ENCODE measurements at regions not wholly inside any gene's neighbourhood (a gene's known extent, or its start where the extent isn't known, plus 50 kb on each side); places are given as distances from the start of the nearest gene placed in this dataset.
A peak's percentile ranks its signal among the peaks of the same experiment; 100 is the strongest.
"Not testable (repeated sequence)": the region's sequence is repeated elsewhere in the genome, so short reads cannot be mapped to it uniquely, and the experiment has no call there.

DNA sequence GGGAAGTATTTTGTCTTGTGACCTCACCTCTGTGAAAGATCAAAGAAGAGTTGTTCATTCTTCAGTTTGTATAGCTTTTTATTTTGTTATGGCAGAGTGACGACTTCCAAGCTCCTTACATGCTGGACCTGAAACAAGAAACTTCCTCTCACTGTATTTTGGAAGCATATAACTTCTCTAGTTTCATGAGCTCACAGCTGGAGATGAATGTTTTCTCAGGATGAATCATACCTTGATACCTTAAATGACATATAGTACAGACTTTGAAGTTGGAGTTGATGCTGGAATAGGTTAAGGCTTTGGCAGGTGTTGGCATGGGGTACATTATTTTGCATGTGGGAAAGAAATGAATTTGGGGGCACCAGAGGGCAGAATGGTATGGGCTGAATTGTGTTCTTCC lies 112.5 kb downstream of the SLC25A46 start:
- DNase-seq: no peak

DNA sequence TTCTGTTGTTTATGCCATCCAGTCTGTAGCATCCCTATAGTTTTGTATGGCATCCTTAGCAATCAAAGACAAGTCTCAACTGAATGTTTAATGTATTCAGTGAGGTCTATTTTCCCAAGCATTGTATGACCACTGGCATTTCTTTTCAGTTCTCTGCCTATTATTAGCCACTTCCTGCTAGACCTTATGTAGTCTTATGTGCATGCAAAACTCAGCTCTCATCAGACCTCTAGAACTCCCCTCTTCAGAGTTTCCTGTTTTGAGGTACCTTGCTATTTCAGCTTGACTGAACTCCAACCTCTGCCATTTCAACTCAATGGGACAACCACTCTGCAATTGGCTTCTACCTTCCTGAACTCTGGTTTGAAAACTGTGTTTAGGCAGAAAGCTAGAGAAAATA lies 113.2 kb downstream of the SLC25A46 start:
- TF ChIP-seq GATA1 (IDR thresholded peaks at IDR 0.05; ENCODE audit: low read depth, low read length) (no peak), POLR2A (IDR thresholded peaks at IDR 0.05; ENCODE audit: low read length) (no peak)
- no peak for DNase-seq

More for the DNA sequence above, 112.5 kb downstream of the SLC25A46 start:
- TF ChIP-seq GATA1 (IDR thresholded peaks at IDR 0.05; ENCODE audit: low read depth, low read length) (no peak), POLR2A (IDR thresholded peaks at IDR 0.05; ENCODE audit: low read length) (no peak)

DNA sequence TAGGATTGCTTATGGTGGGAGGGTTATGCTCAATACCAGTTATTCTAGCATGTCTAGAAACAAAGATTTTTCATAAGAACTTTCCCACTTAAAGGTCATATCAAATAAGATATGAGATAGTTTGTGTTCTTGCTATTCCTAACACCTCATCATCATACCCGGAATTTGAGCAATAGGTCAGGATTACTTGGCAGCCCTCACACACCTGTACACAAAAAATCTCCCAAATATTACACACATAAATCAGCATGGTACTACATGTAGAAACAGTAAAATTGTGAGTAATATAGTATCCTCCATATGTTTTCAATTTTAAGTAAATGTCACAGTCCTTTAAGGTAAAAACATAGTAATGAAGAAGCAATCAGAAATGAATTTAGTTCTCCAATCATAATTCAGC lies 113.7 kb downstream of the SLC25A46 start:
- TF ChIP-seq GATA1 (IDR thresholded peaks at IDR 0.05; ENCODE audit: low read depth, low read length): no peak
- TF ChIP-seq POLR2A (IDR thresholded peaks at IDR 0.05; ENCODE audit: low read length): no peak

DNA sequence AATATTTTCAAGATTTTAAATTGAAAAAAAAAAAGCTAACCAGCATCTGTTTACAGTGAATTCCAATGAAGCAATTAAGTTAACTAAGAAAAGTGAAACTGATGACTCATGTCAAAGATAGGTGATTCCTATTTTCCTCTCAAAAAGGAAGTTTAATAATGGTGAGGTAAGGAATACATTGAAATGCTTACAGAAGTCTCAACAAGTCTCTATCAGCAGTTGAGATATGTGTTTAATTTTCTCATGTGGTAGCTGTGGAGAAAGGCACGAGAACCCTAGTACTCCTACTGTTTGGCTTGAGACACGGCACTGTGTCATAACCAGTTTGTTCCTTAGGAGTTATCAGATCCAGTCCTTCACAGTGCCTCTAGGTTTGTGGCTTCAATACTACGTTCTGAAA lies 114.5 kb downstream of the SLC25A46 start:
- no peak for DNase-seq
- no peak for TF ChIP-seq GATA1 (IDR thresholded peaks at IDR 0.05; ENCODE audit: low read depth, low read length)
- no peak for TF ChIP-seq POLR2A (IDR thresholded peaks at IDR 0.05; ENCODE audit: low read length)

More for the DNA sequence above, 113.7 kb downstream of the SLC25A46 start:
- DNase-seq: no peak

DNA sequence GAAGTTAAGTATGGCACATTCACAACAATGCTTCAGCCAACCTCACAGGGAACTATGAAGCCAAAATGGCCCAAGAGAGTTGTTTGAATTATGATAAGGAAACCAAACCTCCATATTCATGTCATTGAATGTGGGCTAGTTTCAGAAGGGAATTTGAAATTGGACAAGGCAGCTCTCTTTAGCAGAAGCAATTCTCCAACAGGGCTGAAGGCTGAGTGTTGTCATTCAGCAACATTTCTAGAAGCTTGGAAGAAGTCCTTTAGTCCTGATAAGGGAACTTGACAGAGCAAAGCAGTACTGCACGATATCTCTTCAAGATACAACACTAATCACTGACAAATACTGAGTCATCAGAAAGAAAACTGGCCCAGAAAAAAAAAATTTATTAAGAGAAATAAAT lies 115.4 kb downstream of the SLC25A46 start:
- no peak for TF ChIP-seq POLR2A (IDR thresholded peaks at IDR 0.05; ENCODE audit: low read length)
- no peak for TF ChIP-seq GATA1 (IDR thresholded peaks at IDR 0.05; ENCODE audit: low read depth, low read length)
- DNase-seq: no peak

DNA sequence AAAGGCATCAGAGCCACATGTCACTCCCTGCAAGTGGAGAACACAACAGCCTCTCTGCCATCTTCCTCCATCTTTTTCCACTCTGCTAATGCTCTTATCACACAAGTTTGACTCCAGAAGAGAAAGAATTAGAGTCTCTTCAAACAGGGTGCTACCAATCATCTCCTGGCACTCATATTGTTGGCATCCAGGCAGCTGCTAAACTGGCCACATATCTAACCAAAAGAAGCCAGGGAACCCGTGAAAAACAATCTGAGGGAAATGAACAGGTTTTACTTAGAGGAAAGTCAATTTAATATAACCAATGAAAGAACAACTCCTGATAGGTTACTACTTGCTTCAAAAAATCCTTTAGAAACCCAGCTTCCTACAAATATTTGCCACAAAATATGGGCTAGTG lies 117.2 kb downstream of the SLC25A46 start:
- no peak for DNase-seq
- TF ChIP-seq POLR2A (IDR thresholded peaks at IDR 0.05; ENCODE audit: low read length): no peak
- TF ChIP-seq GATA1 (IDR thresholded peaks at IDR 0.05; ENCODE audit: low read depth, low read length): no peak

DNA sequence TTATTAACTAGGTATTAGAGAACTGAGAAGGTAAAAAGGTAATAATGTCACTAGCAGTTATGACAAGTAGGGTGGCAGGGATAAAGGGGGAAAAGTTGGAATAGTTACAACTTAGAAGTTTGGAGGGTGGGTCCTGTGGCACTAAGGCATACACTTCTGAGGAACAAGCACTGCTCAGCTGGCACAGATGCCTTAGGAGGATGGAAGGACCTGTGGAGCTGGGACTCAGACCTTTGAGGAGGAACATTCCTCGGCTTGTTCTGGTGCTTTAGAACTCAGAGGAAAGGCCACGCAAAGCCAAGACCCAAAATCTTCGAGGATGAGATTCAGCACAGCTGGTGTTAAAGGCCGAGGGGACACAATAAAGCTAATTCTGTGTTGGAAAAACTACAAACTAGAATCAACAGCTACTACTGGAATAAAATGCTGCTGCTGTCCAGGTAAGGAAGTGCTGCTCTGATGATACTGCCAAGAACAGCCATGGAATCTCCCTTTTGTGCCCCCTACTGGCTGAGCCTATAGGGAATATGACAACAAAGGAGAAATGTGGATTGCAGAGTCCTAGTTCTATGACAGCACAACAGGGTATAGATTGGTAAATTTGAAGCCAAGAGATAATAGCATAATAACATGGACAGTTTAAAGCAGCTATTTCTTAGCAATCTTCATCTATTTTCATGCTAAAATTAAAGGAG lies 126.7 kb downstream of the SLC25A46 start:
- DNase-seq: peak; percentile 7 to 26
- TF ChIP-seq POLR2A (IDR thresholded peaks at IDR 0.05; ENCODE audit: low read length) (no peak), GATA1 (IDR thresholded peaks at IDR 0.05; ENCODE audit: low read depth, low read length) (no peak)

DNA sequence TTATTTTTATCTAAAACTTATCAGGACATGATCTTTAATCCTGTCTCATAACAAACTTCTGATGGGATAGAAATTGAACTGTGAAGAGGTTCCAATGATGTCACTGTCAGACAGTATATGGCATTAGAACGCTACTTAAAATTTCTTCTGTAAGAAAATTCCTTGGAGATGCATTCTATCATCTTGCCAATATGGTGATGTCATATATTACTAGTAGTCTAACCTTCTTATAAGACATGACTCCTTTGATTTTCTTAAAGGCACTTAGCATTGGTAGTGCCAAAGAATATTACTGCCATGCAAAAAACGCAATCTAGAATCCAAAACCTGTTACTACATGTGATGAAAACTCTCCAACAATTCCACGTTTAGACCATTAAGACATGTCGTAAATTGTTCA lies 131.1 kb downstream of the SLC25A46 start:
- no peak for TF ChIP-seq GATA1 (IDR thresholded peaks at IDR 0.05; ENCODE audit: low read depth, low read length)
- TF ChIP-seq POLR2A (IDR thresholded peaks at IDR 0.05; ENCODE audit: low read length): no peak
- no peak for DNase-seq

DNA sequence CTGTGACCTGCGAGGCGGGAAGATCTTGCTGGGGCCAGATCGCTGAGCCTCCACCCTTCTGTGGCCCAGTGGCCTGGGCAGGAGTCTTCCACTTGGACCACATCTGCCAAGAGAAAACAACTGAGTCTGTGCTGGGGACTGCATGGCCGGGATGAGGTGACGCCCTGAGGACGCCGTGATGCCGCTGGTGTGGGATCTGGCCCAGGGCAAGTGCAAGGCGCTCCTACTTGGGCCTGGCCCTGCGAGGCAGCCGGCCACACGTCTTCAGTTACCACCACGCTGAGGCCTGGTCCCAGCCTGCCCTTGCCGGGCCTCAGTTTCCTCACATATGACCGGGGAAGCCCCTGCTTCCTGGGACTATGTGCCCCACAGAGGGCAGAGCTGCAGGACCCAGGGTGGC lies 133.4 kb downstream of the SLC25A46 start:
- DNase-seq: no peak
- TF ChIP-seq GATA1 (IDR thresholded peaks at IDR 0.05; ENCODE audit: low read depth, low read length) (no peak), POLR2A (IDR thresholded peaks at IDR 0.05; ENCODE audit: low read length) (no peak)

DNA sequence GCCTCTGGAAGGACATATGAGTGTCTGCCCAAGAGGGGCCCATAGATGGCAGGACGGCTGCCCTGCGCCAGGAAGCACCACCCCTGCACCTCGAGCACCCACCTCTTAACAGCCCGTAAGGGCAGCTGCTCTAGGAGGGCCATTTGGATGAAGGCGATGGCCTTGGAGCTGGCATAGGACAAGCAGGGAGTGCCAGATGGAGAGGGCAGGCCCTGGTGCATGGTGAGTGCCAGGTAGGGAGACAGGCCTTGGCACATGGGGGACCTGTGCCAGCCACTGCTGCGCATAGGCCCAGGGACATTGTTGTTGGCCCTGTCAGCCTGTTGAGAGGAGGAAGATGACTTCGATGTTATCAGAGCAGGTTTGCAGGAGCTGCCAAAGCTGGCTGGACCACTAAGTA lies 134.2 kb downstream of the SLC25A46 start:
- DNase-seq: no peak
- no peak for TF ChIP-seq POLR2A (IDR thresholded peaks at IDR 0.05; ENCODE audit: low read length)
- TF ChIP-seq GATA1 (IDR thresholded peaks at IDR 0.05; ENCODE audit: low read depth, low read length): no peak

DNA sequence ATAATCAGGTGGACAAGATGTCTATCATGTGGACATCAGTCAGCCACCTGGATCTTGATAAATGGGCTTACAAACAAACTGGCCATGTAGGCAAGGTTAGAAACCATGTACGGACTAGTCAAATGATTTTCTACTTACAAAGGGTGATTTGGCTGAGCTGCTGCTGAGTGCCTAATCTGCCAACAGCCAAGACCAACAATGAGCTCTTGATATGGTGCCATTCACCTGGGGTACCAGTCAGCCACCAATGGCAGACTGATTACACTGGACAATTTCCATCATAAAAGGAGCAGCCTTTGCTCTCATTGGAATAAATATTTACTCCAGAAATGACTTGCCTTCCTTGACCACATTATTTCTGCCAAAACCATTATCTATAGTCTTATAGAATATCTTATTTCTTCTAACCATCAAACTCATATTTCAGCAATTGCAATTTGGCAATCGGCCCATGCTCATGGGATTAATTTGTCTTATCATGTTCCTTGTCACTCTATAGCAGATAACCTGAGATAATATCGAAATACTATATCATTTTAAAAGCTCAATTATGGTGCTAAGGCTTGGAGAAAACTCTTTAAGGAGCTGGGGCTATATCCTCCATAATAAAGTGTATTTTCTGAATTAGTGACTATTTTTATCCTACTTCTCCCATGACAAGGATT lies 135.1 kb downstream of the SLC25A46 start:
- no peak for TF ChIP-seq POLR2A (IDR thresholded peaks at IDR 0.05; ENCODE audit: low read length)
- no peak for TF ChIP-seq GATA1 (IDR thresholded peaks at IDR 0.05; ENCODE audit: low read depth, low read length)
- no peak for DNase-seq

DNA sequence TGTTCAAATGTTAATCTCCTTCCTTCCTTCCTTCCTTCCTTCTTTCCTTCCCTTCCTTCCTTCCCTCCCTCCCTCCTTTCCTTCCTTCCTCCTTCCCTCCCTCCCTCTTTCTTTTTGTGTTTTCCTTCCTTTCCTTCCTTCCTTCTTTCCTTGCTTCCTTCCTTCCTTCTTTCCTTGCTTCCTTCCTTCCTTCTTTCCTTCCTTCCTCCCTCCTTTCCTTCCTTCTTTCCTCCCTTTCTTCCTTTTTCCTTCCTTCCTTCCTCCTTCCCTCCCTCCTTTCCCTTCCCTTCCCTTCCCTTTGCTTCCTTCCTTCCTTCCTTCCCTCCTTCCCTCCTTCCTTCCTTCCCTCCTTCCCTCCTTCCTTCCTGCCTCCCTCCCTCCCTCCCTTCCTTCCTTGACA lies 136.3 kb downstream of the SLC25A46 start:
- DNase-seq: not testable (repeated sequence)

DNA sequence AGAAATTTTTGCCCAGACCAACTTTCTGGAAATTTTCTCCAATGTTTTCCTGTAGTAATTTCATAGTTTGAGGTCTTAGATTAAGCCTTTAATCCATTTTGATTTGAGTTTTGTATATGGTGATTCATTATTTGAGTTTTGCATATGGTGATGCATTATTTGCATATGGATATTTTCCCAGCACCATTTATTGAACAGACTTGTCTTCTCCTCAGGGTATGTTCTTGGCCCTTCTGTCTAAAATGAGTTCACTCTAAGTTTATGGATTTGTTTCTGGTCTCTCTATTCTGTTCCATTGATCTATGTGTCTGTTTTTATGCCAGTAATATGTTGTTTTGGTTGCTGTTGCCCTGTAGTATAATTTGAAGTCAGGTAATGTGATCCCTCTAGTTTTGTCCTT lies 139.3 kb downstream of the SLC25A46 start:
- TF ChIP-seq GATA1 (IDR thresholded peaks at IDR 0.05; ENCODE audit: low read depth, low read length) (no peak), POLR2A (IDR thresholded peaks at IDR 0.05; ENCODE audit: low read length) (no peak)
- no peak for DNase-seq

DNA sequence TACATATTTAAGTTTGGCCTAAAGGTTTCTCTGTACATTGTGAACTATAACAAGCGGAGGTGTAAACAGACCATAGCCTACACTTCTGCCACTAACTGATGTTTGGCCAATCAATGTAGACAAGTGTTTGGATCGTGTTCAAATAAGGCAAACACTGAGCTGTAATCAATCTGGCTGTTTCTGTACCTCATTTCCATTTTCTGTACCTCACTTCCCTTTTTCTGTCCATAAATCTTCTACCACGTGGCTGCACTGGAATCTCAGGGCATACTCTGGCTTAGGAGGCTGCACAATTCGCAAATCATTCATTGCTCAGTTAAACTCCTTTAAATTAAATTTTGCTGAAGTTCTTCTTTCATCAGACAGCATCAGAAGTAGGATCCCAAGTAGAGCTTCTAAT lies 140.9 kb downstream of the SLC25A46 start:
- DNase-seq: no peak
- no peak for TF ChIP-seq POLR2A (IDR thresholded peaks at IDR 0.05; ENCODE audit: low read length)
- TF ChIP-seq GATA1 (IDR thresholded peaks at IDR 0.05; ENCODE audit: low read depth, low read length): no peak

DNA sequence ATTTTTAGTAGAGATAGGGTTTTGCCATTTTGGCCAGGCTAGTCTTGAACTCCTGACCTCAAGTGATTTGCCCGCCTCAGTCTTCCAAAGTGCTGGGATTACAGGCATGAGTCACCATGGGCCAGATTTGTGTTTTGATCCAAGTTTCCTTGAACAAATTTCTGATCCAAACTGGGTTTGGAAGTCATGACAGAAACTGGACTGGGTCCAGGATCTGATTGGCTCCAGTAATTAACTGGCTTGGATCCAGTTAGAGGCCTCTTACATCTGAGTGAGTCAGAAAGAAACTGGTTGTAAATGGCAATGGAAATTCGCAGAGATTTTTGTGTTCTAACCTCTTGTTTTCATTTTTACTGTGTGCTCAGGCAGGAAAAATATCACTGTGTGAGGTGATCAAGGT lies 141.6 kb downstream of the SLC25A46 start:
- TF ChIP-seq POLR2A (IDR thresholded peaks at IDR 0.05; ENCODE audit: low read length) (no peak), GATA1 (IDR thresholded peaks at IDR 0.05; ENCODE audit: low read depth, low read length) (no peak)
- no peak for DNase-seq

Data from erythroblast (primary cell).